Sigmoid colon (tissue), 6 donors: ENCODE measurements at regions not wholly inside any gene's neighbourhood (a gene's known extent, or its start where the extent isn't known, plus 50 kb on each side); places are given as distances from the start of the nearest gene placed in this dataset.

Experiments used
- DNase-seq: peaks from one replicate; pipeline ENCODE4 v3.0.0-alpha.2; 2019
- H3K27ac ChIP-seq, 4 donors: fragments of 200-600 bp; sonication (generic); one replicate each; pipeline ENCODE4 v1.5.1; 2016 to 2019; ENCODE audit warnings: mild to moderate bottlenecking in 1 of 4
- H3K27me3 ChIP-seq, 3 donors: fragments of 200-600 bp; sonication (generic); one replicate each; pipeline ENCODE4 v1.5.1; 2019; ENCODE audit warnings: mild to moderate bottlenecking in 1 of 3
- H3K36me3 ChIP-seq, 4 donors: fragments of 200-600 bp; sonication (generic); one replicate each; pipeline ENCODE4 v1.5.1; 2016 to 2019
- H3K4me1 ChIP-seq, 4 donors: fragments of 200-600 bp; sonication (generic); one replicate each; pipeline ENCODE4 v1.5.1; 2017 to 2019
- H3K4me3 ChIP-seq, 4 donors: fragments of 200-600 bp; sonication (generic); one replicate each; pipeline ENCODE4 v1.5.1; 2017 to 2019; ENCODE audit warnings: mild to moderate bottlenecking in 2 of 4, moderate library complexity in 1 of 4
- H3K9me3 ChIP-seq, 4 donors: fragments of 200-600 bp in 3 of 4; sonication (generic) in 3 of 4; one replicate each; pipeline versions ENCODE4 v1.5.1 to v1.6.1; 2013 to 2019
- CTCF ChIP-seq, 4 experiments: fragments of 450-650 bp in 3 of 4; fragments of 200-600 bp in 1 of 4; IDR thresholded peaks; one replicate each; pipeline ENCODE4 v1.5.1; 2016 to 2019; ENCODE audit warnings: antibody characterized with exemption in 4 of 4, mild to moderate bottlenecking in 3 of 4, moderate library complexity in 2 of 4
- EP300 ChIP-seq, 4 donors: sonication (generic); formaldehyde crosslinking; IDR thresholded peaks; one replicate each; pipeline ENCODE4 v1.6.1; 2017; ENCODE audit warnings: antibody characterized with exemption in 4 of 4
- POLR2A ChIP-seq, 2 donors: fragments of 450-650 bp; IDR thresholded peaks; one replicate each; pipeline ENCODE4 v1.6.1; 2016; ENCODE audit warnings: antibody characterized with exemption in 2 of 2, mild to moderate bottlenecking in 2 of 2, moderate library complexity in 2 of 2
- POLR2AphosphoS5 ChIP-seq, 4 donors: sonication (generic); formaldehyde crosslinking; IDR thresholded peaks; one replicate each; pipeline ENCODE4 v1.6.1; 2017; ENCODE audit warnings: antibody characterized with exemption in 4 of 4
- WGBS, 2 donors: extraction: QIAGEN DNeasy Blood & Tissue Kit; methylation state at CpG; one replicate each; pipeline ENCODE4 v1.1.7; 2013; 5-methylcytosine and 5-hydroxymethylcytosine counted together
- intact Hi-C: fragments of 100-400 bp; cut with DNase I; formaldehyde crosslinking; loops from one replicate; pipeline ENCODE4 v1.15.1; 2023
- donor health status: healthy with polysubstance abuse.
- donor health status: healthy.

GRCh38 chr3:170754311-170754693 lies 115.7 kb downstream of the RPL22L1 start:
- Histone ChIP-seq H3K9me3 (no peaks in the 10 kb centered on the region), H3K4me3 (no peak overlapping the region), H3K27me3 (no peaks in the 10 kb centered on the region), H3K27ac (no peak overlapping the region), H3K36me3 (no peaks in the 10 kb centered on the region), H3K4me1 (peaks cover 0 to 10% (median 7%) of the 10 kb centered on the region in 4 donors)
- intact Hi-C loops = no loop called here
- DNase-seq = no peak
- TF ChIP-seq CTCF (IDR thresholded peaks at IDR 0.05) (no peak), POLR2AphosphoS5 (IDR thresholded peaks at IDR 0.05) (no peak), EP300 (IDR thresholded peaks at IDR 0.05) (no peak), POLR2A (IDR thresholded peaks at IDR 0.05) (no peak)

DNA sequence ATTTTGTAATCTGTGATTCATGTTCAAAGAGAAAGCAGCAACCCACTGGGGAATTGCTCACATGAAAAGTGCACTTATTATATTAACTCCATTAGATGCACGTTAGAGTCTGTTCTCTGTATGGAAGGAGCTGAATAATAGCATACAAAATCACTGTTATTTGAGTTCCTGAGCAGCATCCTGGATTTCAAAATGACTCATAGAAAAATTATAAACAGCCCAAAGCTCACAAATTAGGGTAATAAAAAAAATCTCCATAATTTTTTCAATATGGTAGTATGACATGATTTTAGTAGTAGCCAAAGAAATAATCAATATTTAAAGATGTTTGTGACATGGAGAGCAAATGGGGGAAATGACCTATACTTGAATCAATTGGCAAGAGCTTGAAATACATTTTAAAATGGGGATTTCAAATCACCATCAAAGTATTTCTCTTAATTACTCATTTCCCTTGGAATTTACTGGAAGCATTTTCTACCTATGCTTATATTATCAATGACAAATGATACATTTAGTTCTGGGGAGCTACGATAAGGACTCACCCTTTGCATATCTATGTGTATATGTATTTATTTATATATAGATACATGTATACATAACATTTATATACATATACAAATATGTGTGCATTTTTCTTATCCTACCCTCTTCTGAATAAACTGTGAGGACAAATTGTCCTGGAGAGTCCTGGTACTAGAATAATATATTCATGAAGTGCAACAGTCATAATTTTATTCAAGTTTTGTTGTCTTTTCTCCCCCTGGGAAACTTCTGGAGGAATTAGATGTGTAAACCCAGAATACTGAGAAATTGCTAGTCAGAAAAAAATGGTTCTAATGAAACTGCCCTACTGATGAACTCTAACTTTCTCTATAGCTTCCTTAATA lies 116.3 kb downstream of the RPL22L1 start:
- Histone ChIP-seq H3K4me3 (no peak overlapping the region), H3K27ac (no peak overlapping the region), H3K4me1 (peaks cover 0 to 10% (median 7%) of the 10 kb centered on the region in 4 donors), H3K9me3 (no peaks in the 10 kb centered on the region), H3K36me3 (no peaks in the 10 kb centered on the region), H3K27me3 (no peaks in the 10 kb centered on the region)
- intact Hi-C loops = no loop called here
- no peak for TF ChIP-seq POLR2AphosphoS5 (IDR thresholded peaks at IDR 0.05)
- no peak for TF ChIP-seq POLR2A (IDR thresholded peaks at IDR 0.05)
- no peak for TF ChIP-seq CTCF (IDR thresholded peaks at IDR 0.05)
- no peak for TF ChIP-seq EP300 (IDR thresholded peaks at IDR 0.05)
- no peak for DNase-seq
- 83 to 90% methylated on average over 2 of the region's 2 CpGs for WGBS, 2 donors

GRCh38 chr3:170752571-170753155 lies 117.3 kb downstream of the RPL22L1 start:
- no peaks in the 10 kb centered on the region for H3K9me3 ChIP-seq
- H3K4me1 ChIP-seq = peaks cover 0 to 10% (median 7%) of the 10 kb centered on the region in 4 donors
- no peaks in the 10 kb centered on the region for H3K36me3 ChIP-seq
- no peak overlapping the region for H3K27ac ChIP-seq
- TF ChIP-seq POLR2AphosphoS5 (IDR thresholded peaks at IDR 0.05) = no peak
- no peak for TF ChIP-seq EP300 (IDR thresholded peaks at IDR 0.05)
- no peak for TF ChIP-seq POLR2A (IDR thresholded peaks at IDR 0.05)
- TF ChIP-seq CTCF (IDR thresholded peaks at IDR 0.05) = no peak
- H3K4me3 ChIP-seq = no peak overlapping the region
- intact Hi-C loops = no loop called here
- H3K27me3 ChIP-seq = no peaks in the 10 kb centered on the region
- 90 to 91% methylated on average over 6 of the region's 6 CpGs for WGBS, 2 donors
- DNase-seq = no peak

- Histone ChIP-seq H3K27ac (peak overlapping the region in 1 of 4 donors; percentile 43), H3K36me3 (no peaks in the 10 kb centered on the region), H3K9me3 (no peaks in the 10 kb centered on the region), H3K4me1 (peaks cover 0 to 10% (median 7%) of the 10 kb centered on the region in 4 donors), H3K4me3 (no peak overlapping the region), H3K27me3 (no peaks in the 10 kb centered on the region)
- intact Hi-C loops = no loop called here
- DNase-seq = no peak
- no peak for TF ChIP-seq CTCF (IDR thresholded peaks at IDR 0.05)
- no peak for TF ChIP-seq POLR2AphosphoS5 (IDR thresholded peaks at IDR 0.05)
- no peak for TF ChIP-seq POLR2A (IDR thresholded peaks at IDR 0.05)
- no peak for TF ChIP-seq EP300 (IDR thresholded peaks at IDR 0.05)
Observed at GRCh38 chr3:170751899-170752293, 118.1 kb downstream of the RPL22L1 start.
